HEK293 (cell line): ENCODE measurements at regions not wholly inside any gene's neighbourhood (a gene's known extent, or its start where the extent isn't known, plus 50 kb on each side); places are given as distances from the start of the nearest gene placed in this dataset.

Experiments
- CTCF ChIA-PET: fragments of 350-600 bp; formaldehyde crosslinking; extraction: SDS; loops from one replicate; lab custom pipeline; 2021; ENCODE audit warnings: antibody characterized with exemption; lab: Yijun Ruan, JAX
- POLR2A ChIA-PET: fragments of 300-600 bp; formaldehyde crosslinking; extraction: SDS; loops from one replicate; lab custom pipeline; 2020; ENCODE audit warnings: antibody characterized with exemption, inconsistent platforms; lab: Yijun Ruan, JAX
- H3K27ac ChIP-seq: fragments of 200-500 bp; sonication (Bioruptor generic); 2 replicates; pipeline ENCODE4 v1.5.1; 2014; ENCODE audit warnings: low read depth, low read length, control low read depth, inconsistent platforms; ENCODE audit errors: extremely low read depth
- H3K36me3 ChIP-seq, 2 experiments: fragments of 200-500 bp in 1 of 2; sonication (Bioruptor generic) in 1 of 2; 1 replicate in 1 of 2; 2 replicates in 1 of 2; pipeline ENCODE4 v1.5.1; 2014 to 2017; ENCODE audit warnings: inconsistent platforms in 2 of 2, low read length in 2 of 2; ENCODE audit not compliant: control insufficient read depth in 2 of 2, insufficient read depth in 1 of 2
- H3K4me1 ChIP-seq: fragments of 200-500 bp; sonication (Bioruptor generic); 2 replicates; pipeline ENCODE4 v1.5.1; 2014; ENCODE audit warnings: mild to moderate bottlenecking, low read length, inconsistent platforms; ENCODE audit not compliant: control insufficient read depth, insufficient read depth
- H3K4me3 ChIP-seq: 2 replicates; pipeline ENCODE4 v1.5.1; 2011; ENCODE audit warnings: low read depth, mild to moderate bottlenecking, control low read depth, low read length, moderate library complexity
- H3K9me3 ChIP-seq: fragments of 200-500 bp; sonication (Bioruptor generic); 2 replicates; pipeline ENCODE4 v1.5.1; 2014; ENCODE audit warnings: low read depth, low read length, inconsistent platforms; ENCODE audit not compliant: control insufficient read depth, insufficient read depth
- KLF1 ChIP-seq: fragments of 450-650 bp; formaldehyde crosslinking; IDR thresholded peaks from 2 replicates; pipeline ENCODE4 v1.5.1; 2016; ENCODE audit warnings: missing biosample characterization, missing genetic modification characterization
- MYNN ChIP-seq: fragments of 450-650 bp; formaldehyde crosslinking; IDR thresholded peaks from 2 replicates; pipeline ENCODE4 v1.5.1; 2016; ENCODE audit warnings: missing biosample characterization, missing genetic modification characterization, borderline replicate concordance
- REPIN1 ChIP-seq: fragments of 450-650 bp; formaldehyde crosslinking; IDR thresholded peaks from 2 replicates; pipeline ENCODE4 v1.5.1; 2017; ENCODE audit warnings: missing biosample characterization, missing genetic modification characterization, low read depth
- ZBTB8A ChIP-seq: fragments of 450-650 bp; formaldehyde crosslinking; IDR thresholded peaks from 2 replicates; pipeline ENCODE4 v1.5.1; 2016; ENCODE audit warnings: missing biosample characterization, missing genetic modification characterization
- ZEB2 ChIP-seq: fragments of 450-650 bp; formaldehyde crosslinking; IDR thresholded peaks from 2 replicates; pipeline ENCODE4 v1.5.1; 2016; ENCODE audit warnings: missing biosample characterization, missing genetic modification characterization
- ZFP3 ChIP-seq: fragments of 450-650 bp; formaldehyde crosslinking; IDR thresholded peaks from 2 replicates; pipeline ENCODE4 v1.5.1; 2016; ENCODE audit warnings: low read depth, missing biosample characterization, missing genetic modification characterization
- ZNF146 ChIP-seq: fragments of 450-650 bp; formaldehyde crosslinking; IDR thresholded peaks from 2 replicates; pipeline ENCODE4 v1.5.1; 2016; ENCODE audit warnings: missing biosample characterization, missing genetic modification characterization
- ZNF155 ChIP-seq: fragments of 450-650 bp; formaldehyde crosslinking; IDR thresholded peaks from 2 replicates; pipeline ENCODE4 v1.5.1; 2016; ENCODE audit warnings: missing biosample characterization, missing genetic modification characterization
- ZNF169 ChIP-seq: fragments of 450-650 bp; formaldehyde crosslinking; IDR thresholded peaks from 2 replicates; pipeline ENCODE4 v1.5.1; 2016; ENCODE audit warnings: missing biosample characterization, missing genetic modification characterization
- ZNF175 ChIP-seq: fragments of 450-650 bp; formaldehyde crosslinking; IDR thresholded peaks from 2 replicates; pipeline ENCODE4 v1.5.1; 2016; ENCODE audit warnings: missing biosample characterization, missing genetic modification characterization
- ZNF202 ChIP-seq: fragments of 450-650 bp; formaldehyde crosslinking; IDR thresholded peaks from 2 replicates; pipeline ENCODE4 v1.5.1; 2016; ENCODE audit warnings: missing biosample characterization, missing genetic modification characterization, borderline replicate concordance
- ZNF248 ChIP-seq: fragments of 450-650 bp; formaldehyde crosslinking; IDR thresholded peaks from 2 replicates; pipeline ENCODE4 v1.5.1; 2017; ENCODE audit warnings: missing biosample characterization, missing genetic modification characterization
- ZNF324 ChIP-seq: fragments of 450-650 bp; formaldehyde crosslinking; IDR thresholded peaks from 2 replicates; pipeline ENCODE4 v1.5.1; 2016; ENCODE audit warnings: missing biosample characterization, missing genetic modification characterization
- ZNF555 ChIP-seq: fragments of 450-650 bp; formaldehyde crosslinking; conservative IDR thresholded peaks from 2 replicates; pipeline ENCODE4 v1.5.1; 2017; ENCODE audit warnings: missing biosample characterization, mild to moderate bottlenecking, missing genetic modification characterization, inconsistent platforms
- ZNF624 ChIP-seq: fragments of 450-650 bp; formaldehyde crosslinking; IDR thresholded peaks from 2 replicates; pipeline ENCODE4 v1.5.1; 2017; ENCODE audit warnings: missing biosample characterization, missing genetic modification characterization
- ZNF629 ChIP-seq: fragments of 450-650 bp; formaldehyde crosslinking; IDR thresholded peaks from 2 replicates; pipeline ENCODE4 v1.5.1; 2017; ENCODE audit warnings: missing biosample characterization, missing genetic modification characterization
- TF ChIP-seq, protein P1 (sequence below): fragments of 450-650 bp; formaldehyde crosslinking; IDR thresholded peaks from 2 replicates; pipeline ENCODE4 v1.5.1; 2016; ENCODE audit warnings: missing biosample characterization, missing genetic modification characterization
- TF ChIP-seq, protein P2 (sequence below): fragments of 450-650 bp; formaldehyde crosslinking; IDR thresholded peaks from 2 replicates; pipeline ENCODE4 v1.5.1; 2017; ENCODE audit warnings: missing biosample characterization, missing genetic modification characterization
- TF ChIP-seq, protein P3 (sequence below): fragments of 450-650 bp; formaldehyde crosslinking; IDR thresholded peaks from 2 replicates; pipeline ENCODE4 v1.5.1; 2017; ENCODE audit warnings: missing biosample characterization, missing genetic modification characterization
- TF ChIP-seq, protein P4 (sequence below): fragments of 450-650 bp; formaldehyde crosslinking; conservative IDR thresholded peaks from 2 replicates; pipeline ENCODE4 v1.5.1; 2016; ENCODE audit warnings: low read depth, missing biosample characterization, missing genetic modification characterization
- TF ChIP-seq, protein P5 (sequence below): fragments of 450-650 bp; formaldehyde crosslinking; IDR thresholded peaks from 2 replicates; pipeline ENCODE4 v1.5.1; 2016; ENCODE audit warnings: missing biosample characterization, missing genetic modification characterization

DNA sequence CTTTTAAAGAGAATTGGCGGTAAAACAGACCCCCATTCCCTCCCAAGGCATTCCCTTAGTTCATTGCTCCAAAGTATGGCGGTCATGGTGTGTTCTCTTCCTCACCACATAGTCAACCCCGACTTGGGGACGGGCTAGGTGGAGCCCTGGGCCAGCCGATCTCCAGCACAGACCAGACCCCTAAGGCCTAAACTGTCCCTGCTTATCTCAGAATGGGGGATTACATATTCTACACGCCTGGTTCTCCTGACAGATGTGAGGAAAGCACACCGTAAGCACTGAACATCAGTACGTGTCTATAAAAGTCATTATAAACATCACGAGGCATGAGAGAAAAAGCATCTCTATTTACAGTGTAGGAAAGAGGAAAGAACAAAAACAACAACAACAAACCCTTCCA lies 244.5 kb upstream of the STT3B start:
- POLR2A ChIA-PET: no interaction called here
- H3K4me1 ChIP-seq: no peaks in the 10 kb centered on the region

DNA sequence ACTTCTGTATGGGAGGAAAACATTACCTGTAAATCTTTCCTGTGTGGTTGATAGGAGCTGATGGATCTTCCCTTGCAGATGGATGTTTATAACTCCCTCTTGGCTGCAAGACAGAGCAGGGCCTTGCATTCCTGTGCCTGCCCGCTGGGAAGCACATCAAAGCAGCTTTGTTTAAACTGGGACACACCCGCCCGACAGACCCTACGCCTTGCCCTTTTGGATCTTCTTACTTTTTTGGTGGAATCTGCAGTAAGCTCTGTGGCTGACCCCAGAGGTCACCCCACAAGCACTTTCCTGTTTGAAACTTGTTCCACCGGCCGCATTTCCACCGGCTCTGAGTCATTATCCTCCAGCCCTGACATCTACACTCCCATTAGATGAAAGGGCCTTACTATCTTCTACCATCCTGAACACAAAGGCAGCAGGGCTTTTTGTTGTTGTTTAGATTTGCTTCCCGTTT lies 244.1 kb upstream of the STT3B start:
- no peak overlapping the region for H3K27ac ChIP-seq
- no peak overlapping the region for H3K4me3 ChIP-seq
- ChIA-PET CTCF (no interaction called here), POLR2A (no interaction called here)
- H3K9me3 ChIP-seq: no peaks in the 10 kb centered on the region
- H3K36me3 ChIP-seq: no peaks in the 10 kb centered on the region
- no peaks in the 10 kb centered on the region for H3K4me1 ChIP-seq
- TF ChIP-seq ZNF248 (tag by site-specific recombination) (no peak), ZNF629 (tag by site-specific recombination) (no peak), ZEB2 (no peak), ZNF555 (tag by site-specific recombination) (no peak), ZNF155 (no peak), ZFP3 (tag by site-specific recombination) (no peak), ZNF324 (tag by site-specific recombination) (no peak), ZNF146 (tag by site-specific recombination) (no peak), MYNN (tag by site-specific recombination) (no peak)
- TF ChIP-seq, protein P1, sequence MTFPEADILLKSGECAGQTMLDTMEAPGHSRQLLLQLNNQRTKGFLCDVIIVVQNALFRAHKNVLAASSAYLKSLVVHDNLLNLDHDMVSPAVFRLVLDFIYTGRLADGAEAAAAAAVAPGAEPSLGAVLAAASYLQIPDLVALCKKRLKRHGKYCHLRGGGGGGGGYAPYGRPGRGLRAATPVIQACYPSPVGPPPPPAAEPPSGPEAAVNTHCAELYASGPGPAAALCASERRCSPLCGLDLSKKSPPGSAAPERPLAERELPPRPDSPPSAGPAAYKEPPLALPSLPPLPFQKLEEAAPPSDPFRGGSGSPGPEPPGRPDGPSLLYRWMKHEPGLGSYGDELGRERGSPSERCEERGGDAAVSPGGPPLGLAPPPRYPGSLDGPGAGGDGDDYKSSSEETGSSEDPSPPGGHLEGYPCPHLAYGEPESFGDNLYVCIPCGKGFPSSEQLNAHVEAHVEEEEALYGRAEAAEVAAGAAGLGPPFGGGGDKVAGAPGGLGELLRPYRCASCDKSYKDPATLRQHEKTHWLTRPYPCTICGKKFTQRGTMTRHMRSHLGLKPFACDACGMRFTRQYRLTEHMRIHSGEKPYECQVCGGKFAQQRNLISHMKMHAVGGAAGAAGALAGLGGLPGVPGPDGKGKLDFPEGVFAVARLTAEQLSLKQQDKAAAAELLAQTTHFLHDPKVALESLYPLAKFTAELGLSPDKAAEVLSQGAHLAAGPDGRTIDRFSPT (tag by site-specific recombination): no peak

More for the DNA sequence above, 244.5 kb upstream of the STT3B start:
- CTCF ChIA-PET: interaction anchor here (0.8 kb wide), 1 partner anchor 32 kb away, joined by 4 read pairs; no protein-coding TSS in a partner anchor
- Histone ChIP-seq H3K36me3 (no peaks in the 10 kb centered on the region), H3K9me3 (no peaks in the 10 kb centered on the region), H3K4me3 (no peak overlapping the region), H3K27ac (no peak overlapping the region)
- TF ChIP-seq ZNF175: no peak
- no peak for TF ChIP-seq ZNF624
- no peak for TF ChIP-seq ZNF169
- TF ChIP-seq, protein P2, sequence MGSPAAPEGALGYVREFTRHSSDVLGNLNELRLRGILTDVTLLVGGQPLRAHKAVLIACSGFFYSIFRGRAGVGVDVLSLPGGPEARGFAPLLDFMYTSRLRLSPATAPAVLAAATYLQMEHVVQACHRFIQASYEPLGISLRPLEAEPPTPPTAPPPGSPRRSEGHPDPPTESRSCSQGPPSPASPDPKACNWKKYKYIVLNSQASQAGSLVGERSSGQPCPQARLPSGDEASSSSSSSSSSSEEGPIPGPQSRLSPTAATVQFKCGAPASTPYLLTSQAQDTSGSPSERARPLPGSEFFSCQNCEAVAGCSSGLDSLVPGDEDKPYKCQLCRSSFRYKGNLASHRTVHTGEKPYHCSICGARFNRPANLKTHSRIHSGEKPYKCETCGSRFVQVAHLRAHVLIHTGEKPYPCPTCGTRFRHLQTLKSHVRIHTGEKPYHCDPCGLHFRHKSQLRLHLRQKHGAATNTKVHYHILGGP: no peak
- TF ChIP-seq, protein P3, sequence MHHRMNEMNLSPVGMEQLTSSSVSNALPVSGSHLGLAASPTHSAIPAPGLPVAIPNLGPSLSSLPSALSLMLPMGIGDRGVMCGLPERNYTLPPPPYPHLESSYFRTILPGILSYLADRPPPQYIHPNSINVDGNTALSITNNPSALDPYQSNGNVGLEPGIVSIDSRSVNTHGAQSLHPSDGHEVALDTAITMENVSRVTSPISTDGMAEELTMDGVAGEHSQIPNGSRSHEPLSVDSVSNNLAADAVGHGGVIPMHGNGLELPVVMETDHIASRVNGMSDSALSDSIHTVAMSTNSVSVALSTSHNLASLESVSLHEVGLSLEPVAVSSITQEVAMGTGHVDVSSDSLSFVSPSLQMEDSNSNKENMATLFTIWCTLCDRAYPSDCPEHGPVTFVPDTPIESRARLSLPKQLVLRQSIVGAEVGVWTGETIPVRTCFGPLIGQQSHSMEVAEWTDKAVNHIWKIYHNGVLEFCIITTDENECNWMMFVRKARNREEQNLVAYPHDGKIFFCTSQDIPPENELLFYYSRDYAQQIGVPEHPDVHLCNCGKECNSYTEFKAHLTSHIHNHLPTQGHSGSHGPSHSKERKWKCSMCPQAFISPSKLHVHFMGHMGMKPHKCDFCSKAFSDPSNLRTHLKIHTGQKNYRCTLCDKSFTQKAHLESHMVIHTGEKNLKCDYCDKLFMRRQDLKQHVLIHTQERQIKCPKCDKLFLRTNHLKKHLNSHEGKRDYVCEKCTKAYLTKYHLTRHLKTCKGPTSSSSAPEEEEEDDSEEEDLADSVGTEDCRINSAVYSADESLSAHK (tag by site-specific recombination): no peak
- TF ChIP-seq, protein P4, sequence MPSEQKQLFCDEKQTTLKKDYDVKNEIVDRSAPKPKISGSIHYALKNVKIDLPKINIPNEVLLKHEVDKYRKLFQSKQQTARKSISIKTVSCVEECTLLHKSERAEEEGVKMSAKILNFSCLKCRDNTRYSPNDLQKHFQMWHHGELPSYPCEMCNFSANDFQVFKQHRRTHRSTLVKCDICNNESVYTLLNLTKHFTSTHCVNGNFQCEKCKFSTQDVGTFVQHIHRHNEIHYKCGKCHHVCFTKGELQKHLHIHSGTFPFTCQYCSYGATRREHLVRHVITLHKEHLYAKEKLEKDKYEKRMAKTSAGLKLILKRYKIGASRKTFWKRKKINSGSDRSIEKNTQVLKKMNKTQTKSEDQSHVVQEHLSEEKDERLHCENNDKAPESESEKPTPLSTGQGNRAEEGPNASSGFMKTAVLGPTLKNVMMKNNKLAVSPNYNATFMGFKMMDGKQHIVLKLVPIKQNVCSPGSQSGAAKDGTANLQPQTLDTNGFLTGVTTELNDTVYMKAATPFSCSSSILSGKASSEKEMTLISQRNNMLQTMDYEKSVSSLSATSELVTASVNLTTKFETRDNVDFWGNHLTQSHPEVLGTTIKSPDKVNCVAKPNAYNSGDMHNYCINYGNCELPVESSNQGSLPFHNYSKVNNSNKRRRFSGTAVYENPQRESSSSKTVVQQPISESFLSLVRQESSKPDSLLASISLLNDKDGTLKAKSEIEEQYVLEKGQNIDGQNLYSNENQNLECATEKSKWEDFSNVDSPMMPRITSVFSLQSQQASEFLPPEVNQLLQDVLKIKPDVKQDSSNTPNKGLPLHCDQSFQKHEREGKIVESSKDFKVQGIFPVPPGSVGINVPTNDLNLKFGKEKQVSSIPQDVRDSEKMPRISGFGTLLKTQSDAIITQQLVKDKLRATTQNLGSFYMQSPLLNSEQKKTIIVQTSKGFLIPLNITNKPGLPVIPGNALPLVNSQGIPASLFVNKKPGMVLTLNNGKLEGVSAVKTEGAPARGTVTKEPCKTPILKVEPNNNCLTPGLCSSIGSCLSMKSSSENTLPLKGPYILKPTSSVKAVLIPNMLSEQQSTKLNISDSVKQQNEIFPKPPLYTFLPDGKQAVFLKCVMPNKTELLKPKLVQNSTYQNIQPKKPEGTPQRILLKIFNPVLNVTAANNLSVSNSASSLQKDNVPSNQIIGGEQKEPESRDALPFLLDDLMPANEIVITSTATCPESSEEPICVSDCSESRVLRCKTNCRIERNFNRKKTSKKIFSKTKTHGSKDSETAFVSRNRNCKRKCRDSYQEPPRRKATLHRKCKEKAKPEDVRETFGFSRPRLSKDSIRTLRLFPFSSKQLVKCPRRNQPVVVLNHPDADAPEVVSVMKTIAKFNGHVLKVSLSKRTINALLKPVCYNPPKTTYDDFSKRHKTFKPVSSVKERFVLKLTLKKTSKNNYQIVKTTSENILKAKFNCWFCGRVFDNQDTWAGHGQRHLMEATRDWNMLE (tag by site-specific recombination): no peak
- TF ChIP-seq, protein P5, sequence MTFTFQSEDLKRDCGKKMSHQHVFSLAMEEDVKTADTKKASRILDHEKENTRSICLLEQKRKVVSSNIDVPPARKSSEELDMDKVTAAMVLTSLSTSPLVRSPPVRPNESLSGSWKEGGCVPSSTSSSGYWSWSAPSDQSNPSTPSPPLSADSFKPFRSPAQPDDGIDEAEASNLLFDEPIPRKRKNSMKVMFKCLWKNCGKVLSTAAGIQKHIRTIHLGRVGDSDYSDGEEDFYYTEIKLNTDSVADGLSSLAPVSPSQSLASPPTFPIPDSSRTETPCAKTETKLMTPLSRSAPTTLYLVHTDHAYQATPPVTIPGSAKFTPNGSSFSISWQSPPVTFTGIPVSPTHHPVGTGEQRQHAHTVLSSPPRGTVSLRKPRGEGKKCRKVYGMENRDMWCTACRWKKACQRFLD: no peak
- TF ChIP-seq ZNF202 (tag by site-specific recombination): no peak
- TF ChIP-seq KLF1: no peak
- TF ChIP-seq ZBTB8A: no peak
- TF ChIP-seq REPIN1 (tag by site-specific recombination): no peak
